ENCODE measurements at regions not wholly inside any gene's neighbourhood (a gene's known extent, or its start where the extent isn't known, plus 50 kb on each side); places are given as distances from the start of the nearest gene placed in this dataset.

- in situ Hi-C loops (cut with HindIII; ENCODE audit: low sequenced_read_pairs) = no loop called here
- H3K4me3 ChIP-seq (ENCODE audit: low read depth, low read length) = no peak overlapping the region
- TF ChIP-seq CTCF (IDR thresholded peaks at IDR 0.05; ENCODE audit: low read depth, low read length) = no peak
- DNase-seq (ENCODE audit: low read depth, low spot score) = no peak
Observed at GRCh38 chr4:38539501-38539900, 124.5 kb upstream of the KLF3 start.

GRCh38 chr4:38547052-38547451 lies 116.9 kb upstream of the KLF3 start:
- no peak for DNase-seq (ENCODE audit: low read depth, low spot score)
- H3K4me3 ChIP-seq (ENCODE audit: low read depth, low read length) = no peak overlapping the region
- no peak for TF ChIP-seq CTCF (IDR thresholded peaks at IDR 0.05; ENCODE audit: low read depth, low read length)
- in situ Hi-C loops (cut with HindIII; ENCODE audit: low sequenced_read_pairs) = no loop called here

- H3K4me3 ChIP-seq (ENCODE audit: low read depth, low read length) = no peak overlapping the region
- DNase-seq (ENCODE audit: low read depth, low spot score) = no peak
- TF ChIP-seq CTCF (IDR thresholded peaks at IDR 0.05; ENCODE audit: low read depth, low read length) = no peak
- in situ Hi-C loops (cut with HindIII; ENCODE audit: low sequenced_read_pairs) = no loop called here
Observed at GRCh38 chr4:38548256-38548655, 115.7 kb upstream of the KLF3 start.

- no peak for TF ChIP-seq CTCF (IDR thresholded peaks at IDR 0.05; ENCODE audit: low read depth, low read length)
- no peak overlapping the region for H3K4me3 ChIP-seq (ENCODE audit: low read depth, low read length)
- DNase-seq (ENCODE audit: low read depth, low spot score) = no peak
- in situ Hi-C loops (cut with HindIII; ENCODE audit: low sequenced_read_pairs) = no loop called here
Observed at GRCh38 chr4:38559374-38559773, 104.6 kb upstream of the KLF3 start.

GRCh38 chr4:38560340-38560739 lies 103.7 kb upstream of the KLF3 start:
- in situ Hi-C loops (cut with HindIII; ENCODE audit: low sequenced_read_pairs) = no loop called here
- no peak overlapping the region for H3K4me3 ChIP-seq (ENCODE audit: low read depth, low read length)
- no peak for TF ChIP-seq CTCF (IDR thresholded peaks at IDR 0.05; ENCODE audit: low read depth, low read length)
- DNase-seq (ENCODE audit: low read depth, low spot score) = no peak

GRCh38 chr4:38560768-38561558 lies 103.0 kb upstream of the KLF3 start:
- H3K4me3 ChIP-seq (ENCODE audit: low read depth, low read length) = no peak overlapping the region
- no peak for TF ChIP-seq CTCF (IDR thresholded peaks at IDR 0.05; ENCODE audit: low read depth, low read length)
- in situ Hi-C loops (cut with HindIII; ENCODE audit: low sequenced_read_pairs) = no loop called here
- no peak for DNase-seq (ENCODE audit: low read depth, low spot score)

All from astrocyte of the spinal cord (primary cell).